SH-SY5Y (cell line): ENCODE measurements at regions not wholly inside any gene's neighbourhood (a gene's known extent, or its start where the extent isn't known, plus 50 kb on each side); places are given as distances from the start of the nearest gene placed in this dataset.
A peak's percentile ranks its signal among the peaks of the same experiment; 100 is the strongest.

Experiments used
- GATA2 ChIP-seq: IDR thresholded peaks from 2 replicates; pipeline ENCODE4 v1.6.1; 2011; ENCODE audit warnings: mild to moderate bottlenecking, low read depth, low read length
- GATA3 ChIP-seq: IDR thresholded peaks from 2 replicates; pipeline ENCODE4 v1.6.1; 2011; ENCODE audit warnings: low read depth, mild to moderate bottlenecking, low read length, moderate library complexity

DNA sequence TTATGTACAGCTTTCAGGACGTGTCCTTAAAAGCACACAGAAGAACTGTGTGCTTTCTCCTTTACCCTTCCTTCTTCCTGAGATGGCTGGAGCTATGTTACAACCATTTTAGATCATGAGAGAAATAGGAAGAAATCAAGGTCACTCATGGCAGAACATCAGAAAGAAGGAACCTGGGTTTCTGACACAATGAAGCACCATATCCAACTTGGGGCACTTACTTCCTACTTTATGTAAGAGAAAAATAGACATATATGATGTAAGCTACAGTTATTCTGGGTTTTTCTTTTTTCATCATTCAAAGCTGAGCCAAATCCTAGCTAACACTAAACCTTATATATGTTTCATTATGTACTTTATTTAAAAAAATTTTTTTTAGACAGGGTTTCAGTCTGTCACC lies 79.5 kb downstream of the FAM161A start:
- TF ChIP-seq GATA2: no peak
- TF ChIP-seq GATA3: no peak

DNA sequence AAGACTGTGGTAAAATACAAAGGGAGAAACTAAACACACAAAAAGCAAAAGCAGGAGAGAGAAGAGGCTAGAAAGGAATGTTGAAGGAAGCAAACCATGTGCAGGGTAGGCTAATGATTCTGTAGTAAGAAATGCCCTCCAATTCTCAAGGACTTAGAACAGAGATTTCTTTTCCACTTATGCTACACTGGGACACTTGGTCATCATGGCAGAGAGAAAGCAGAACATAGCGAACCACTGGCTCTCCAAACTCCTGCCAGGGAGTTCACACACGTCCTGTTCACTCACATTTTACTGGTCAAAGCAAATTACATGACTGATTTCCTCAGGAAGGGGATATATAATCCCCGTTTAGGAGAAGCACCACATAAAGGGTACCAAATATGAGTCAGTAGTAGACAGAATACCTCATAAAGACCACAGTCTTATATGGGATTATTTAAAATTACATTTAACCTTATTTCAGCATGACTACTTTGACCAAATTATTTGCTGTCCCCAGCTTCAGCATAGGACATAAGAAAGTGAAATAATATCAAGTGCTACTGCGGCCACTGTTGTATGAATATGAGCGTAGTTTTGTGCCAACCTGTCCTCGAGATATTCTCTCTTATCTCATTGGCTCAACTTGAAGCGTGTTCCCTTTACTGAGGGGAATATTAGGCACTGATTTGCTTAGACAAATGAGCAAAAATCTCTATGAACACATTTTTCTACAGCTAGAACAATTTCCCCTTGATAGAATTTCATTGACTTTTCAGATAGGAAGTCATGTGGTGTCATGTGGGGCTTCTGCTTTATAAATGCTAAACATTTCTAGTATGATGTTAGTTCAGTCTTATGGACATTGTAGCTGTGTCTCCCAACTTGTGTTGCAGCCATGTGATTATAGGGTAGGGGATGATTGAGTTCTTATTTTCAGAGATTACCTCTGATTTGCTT lies 81.7 kb downstream of the FAM161A start:
- TF ChIP-seq GATA2 (no peak), GATA3 (no peak)

DNA sequence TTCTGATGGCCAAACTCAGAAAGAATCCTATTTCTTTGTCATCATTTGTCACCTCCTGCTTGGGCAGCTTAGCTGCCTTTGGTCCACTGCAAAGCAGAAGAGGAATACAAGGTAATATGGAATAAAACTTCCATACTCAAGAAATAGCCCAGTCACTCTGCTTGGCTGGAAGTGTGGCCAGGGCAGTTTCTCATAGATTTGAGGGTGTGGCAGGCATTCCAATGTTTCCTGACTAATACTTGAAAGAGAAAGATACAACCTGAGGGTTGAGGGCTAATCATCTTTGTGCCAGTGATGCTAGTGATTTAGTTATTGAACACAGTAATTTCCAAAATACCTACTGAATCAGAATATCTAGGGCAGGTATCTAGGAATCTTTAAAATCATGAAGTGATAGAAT lies 83.1 kb downstream of the FAM161A start:
- TF ChIP-seq GATA2 (no peak), GATA3 (no peak)

DNA sequence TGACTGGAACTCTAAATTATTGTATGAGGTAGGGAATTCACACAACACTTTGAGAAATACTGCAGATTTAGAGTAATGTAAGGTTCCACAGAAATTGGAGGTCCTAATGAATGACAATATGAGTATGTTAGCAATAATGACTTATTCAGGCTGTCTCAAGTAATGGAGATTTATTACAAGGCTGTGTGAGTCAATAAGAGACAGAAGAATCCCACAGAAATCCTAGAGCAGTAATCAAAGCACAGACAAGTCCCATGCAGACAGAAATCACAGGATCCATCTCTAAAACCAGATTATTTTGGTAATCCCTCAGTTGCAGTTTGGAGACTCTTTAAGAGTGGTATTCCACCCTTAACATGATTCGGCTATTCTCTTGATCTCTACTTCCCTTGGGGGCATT lies 83.6 kb downstream of the FAM161A start:
- TF ChIP-seq GATA3 (no peak), GATA2 (no peak)

DNA sequence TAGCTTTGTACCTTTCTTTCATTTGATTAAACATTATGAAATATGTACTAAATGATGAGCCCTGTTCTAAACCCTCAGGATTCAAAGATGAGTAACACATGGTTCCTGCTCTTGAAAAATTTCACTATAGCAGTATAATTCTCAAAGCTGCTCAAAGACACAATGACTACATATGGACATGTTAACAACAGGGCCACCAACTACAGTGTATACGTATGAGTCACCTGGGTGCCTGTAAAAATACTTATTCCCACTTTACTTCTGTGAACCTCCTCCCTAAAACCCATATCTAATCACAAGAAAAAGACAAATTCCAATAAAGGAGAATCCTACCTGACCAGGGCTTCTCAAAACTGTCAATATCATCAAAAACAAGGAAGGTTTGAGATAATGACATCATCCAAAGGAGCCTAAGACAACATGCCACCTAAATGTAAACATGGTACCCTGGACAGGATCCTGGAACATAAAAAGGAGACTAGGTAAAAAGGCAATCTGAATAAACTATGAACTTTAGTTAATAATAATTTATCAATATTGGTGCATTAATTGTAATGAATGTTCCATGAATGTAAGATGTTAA lies 84.7 kb downstream of the FAM161A start:
- TF ChIP-seq GATA3 (no peak), GATA2 (no peak)

DNA sequence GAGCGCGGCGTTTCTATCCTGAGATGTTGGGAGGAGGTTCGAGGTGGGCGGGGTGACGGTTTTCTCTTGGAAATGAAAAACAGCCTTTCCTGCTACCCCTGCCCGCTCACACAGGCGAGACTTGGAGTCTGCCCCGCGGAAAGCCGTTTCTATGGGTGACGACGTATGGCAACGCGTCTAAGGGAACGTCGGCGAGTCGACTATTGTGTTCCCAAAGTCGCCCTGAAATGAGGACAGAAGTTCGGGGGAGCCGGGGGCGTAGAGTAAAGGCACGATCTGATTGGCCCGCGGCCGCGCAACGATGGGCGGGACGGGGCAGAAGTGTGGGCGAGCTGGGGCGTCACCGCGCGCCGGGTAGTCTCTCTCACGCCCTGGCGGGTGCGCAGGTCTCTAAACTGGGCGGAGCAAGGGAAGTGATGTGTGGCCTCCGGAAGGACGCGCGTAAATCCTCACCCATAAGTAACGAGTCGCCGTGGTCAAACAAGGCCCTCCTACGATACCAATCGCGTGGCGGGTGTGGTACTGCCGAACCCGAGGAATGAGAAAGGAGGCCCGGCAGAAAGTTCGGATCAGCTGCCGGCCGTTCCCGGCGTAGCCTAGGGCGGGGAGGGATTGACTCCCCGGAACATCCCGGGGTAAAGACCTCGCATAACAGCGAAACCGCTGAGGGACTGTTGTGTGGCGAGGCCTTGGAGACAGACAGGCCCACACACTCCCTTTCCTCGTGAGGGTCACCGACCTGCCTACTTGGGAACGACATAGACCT lies 89.6 kb downstream of the FAM161A start:
- TF ChIP-seq GATA2 (peak; percentile 48; the same call in 1 of the 2 replicates), GATA3 (no peak)

DNA sequence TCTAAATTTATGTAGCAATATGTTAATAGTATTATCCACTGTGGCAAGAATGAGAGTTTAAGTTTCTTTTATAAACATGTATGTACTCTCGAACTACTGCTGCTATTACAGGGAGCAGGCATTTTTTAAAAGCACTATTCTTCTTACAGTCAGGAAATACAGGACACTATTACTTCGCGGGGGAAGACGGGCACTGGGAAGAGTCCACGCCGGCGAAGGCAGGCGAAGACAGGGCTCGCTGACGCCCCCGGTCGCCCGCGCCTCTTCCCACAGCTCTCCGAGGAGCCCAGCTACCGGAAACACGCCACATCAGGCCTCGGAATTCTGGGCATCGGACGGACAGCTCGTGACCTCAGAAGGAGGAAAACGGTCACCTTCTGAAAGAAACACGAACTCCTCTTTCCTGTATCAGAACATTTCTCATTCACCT lies 90.2 kb downstream of the FAM161A start:
- TF ChIP-seq GATA3 (no peak), GATA2 (no peak)

DNA sequence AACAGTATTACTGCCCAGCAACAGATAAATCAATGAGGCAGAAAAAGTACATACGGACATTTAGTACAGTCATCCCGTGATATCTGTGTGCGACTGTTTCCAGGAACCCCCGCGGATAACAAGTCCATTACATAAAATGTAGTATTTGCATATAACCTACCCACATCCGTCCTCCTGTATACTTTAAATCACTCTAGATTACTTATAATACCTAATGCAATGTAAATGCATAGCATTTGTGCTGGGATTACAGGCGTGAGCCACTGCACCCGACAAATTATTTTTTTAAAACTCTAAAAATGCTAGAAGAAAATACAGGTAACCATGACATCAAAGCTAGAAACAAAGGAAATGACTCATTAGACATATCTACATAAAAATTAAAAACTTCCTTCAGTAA lies 91.6 kb downstream of the FAM161A start:
- TF ChIP-seq GATA2 (no peak), GATA3 (no peak)

DNA sequence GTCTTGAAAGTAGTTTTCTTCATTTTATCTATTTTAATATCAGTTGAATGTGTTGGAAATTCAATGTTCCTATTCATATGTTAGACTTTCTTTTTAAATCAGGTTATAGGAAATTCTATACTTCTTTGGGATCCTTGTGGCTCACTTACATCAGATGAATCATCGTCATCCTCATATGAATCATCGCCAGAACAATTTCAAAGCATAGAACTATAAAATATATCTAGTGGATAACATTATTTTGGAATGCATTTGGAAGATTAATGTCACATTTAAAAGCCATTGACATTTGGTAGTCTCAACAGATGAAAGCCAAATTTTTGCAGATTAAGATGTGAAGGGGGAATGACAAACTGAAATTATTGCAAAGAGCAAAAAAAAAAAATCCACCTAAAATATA lies 94.1 kb downstream of the FAM161A start:
- TF ChIP-seq GATA2 (no peak), GATA3 (no peak)

DNA sequence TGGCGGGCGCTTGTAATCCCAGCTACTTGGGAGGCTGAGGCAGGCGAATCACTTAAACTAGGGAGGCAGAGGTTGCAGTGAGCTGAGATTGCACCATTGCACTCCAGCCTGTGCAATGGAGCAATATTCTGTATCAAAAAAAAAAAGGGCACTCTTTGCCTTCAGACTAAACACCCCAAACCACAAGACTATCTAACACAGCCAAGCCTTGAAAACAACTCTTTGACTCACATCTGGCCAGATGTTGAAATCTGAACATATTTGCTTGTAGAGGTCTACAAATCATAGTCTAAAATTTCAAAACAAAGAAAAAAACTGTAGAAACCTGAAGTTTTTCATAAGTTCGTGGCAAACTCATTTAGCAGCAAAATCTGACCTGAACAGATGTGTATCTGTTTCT lies 94.9 kb downstream of the FAM161A start:
- TF ChIP-seq GATA3 (no peak), GATA2 (no peak)

DNA sequence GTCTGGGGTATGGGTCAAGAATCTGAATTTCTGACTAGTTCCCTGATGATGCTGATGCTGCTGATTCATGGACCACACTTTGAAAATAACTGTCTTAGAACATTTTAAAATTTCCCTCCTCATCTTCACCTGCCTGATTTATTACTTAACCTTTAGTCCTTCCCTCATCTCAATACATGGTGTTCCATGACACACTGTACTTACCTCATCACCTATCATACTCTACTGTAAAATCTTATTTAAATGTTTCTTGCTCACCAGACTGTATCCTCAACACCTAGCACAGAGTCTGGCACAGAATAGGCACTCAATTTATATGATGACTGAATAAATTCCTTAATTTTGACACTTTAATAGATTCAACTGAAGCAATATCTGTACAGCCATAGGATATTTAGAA lies 95.7 kb downstream of the FAM161A start:
- TF ChIP-seq GATA2: no peak
- no peak for TF ChIP-seq GATA3

DNA sequence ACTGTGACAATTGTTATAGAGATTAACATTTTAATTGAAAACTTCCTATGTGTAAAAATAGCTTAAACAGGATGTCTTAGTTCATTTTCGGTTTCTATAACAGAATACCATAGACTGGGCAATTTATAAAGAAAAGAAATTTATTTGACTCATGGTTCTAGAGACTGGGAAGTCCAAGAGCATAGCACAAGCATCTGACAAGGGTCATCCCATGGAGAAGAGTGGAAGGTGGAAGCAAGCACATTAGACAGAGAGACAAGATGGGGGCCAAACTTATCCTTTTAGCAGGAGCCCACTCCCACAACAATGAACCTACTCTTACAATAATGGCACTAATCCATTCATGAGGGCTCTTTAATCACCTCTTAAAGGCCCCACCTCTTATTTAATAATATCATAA lies 100.3 kb downstream of the FAM161A start:
- TF ChIP-seq GATA3: no peak
- TF ChIP-seq GATA2: no peak

DNA sequence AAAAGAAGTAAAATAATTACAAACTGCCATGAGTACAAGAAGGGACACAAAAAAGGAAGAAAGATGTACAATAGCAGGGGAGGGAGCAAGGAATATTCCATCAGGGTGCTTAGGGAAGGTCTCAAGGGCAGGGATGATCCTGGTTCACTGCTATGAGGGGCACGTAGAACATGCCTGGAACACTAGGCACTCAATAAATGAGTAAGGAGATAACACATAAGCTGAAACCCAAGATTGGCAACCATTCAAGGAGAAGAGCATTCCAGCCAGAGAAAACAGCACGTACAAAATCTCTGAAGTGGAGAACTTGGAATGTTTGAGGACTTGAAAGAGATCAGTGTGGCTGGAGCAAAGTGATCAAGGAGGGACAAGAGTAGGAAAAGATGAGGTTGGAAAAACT lies 103.2 kb downstream of the FAM161A start:
- TF ChIP-seq GATA2 (no peak), GATA3 (no peak)

DNA sequence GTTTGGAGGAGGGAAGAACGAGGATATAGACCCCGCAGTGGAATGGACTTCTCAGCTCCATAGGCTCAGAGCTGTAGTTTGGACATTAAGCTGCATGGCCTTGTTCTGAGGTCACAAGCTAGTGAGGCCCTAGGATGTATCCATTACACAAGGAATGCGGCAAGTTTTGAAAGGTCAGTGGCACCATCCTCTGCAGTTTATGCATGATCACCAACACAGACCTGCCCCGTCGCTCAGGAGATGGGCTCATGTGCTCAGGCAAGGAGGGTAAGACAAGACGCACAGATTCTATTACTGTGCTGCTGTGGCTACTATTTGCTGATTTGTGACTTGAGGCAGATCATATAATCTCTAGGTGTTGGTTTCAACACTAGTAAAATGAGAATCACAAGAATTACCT lies 110.9 kb downstream of the FAM161A start:
- no peak for TF ChIP-seq GATA3
- TF ChIP-seq GATA2: no peak
